Liver (tissue), 8 donors: ENCODE measurements at regions not wholly inside any gene's neighbourhood (a gene's known extent, or its start where the extent isn't known, plus 50 kb on each side); places are given as distances from the start of the nearest gene placed in this dataset.

ENCODE experiments used
- DNase-seq: peaks from one replicate; pipeline ENCODE4 v3.0.0-alpha.2; 2017; ENCODE audit warnings: low spot score
- H3K27ac ChIP-seq, 2 donors: one replicate each; pipeline ENCODE4 v1.7.0; 2013; ENCODE audit warnings: inconsistent platforms in 2 of 2, low read length in 2 of 2, control low read depth in 1 of 2, low read depth in 1 of 2, mild to moderate bottlenecking in 1 of 2
- H3K27me3 ChIP-seq, 4 donors: one replicate each; pipeline versions ENCODE4 v1.6.1 to v1.7.0; 2013; ENCODE audit warnings: low read length in 3 of 4, inconsistent platforms in 1 of 4, mild to moderate bottlenecking in 1 of 4, moderate library complexity in 1 of 4; ENCODE audit not compliant: control insufficient read depth in 4 of 4, insufficient read depth in 4 of 4
- H3K36me3 ChIP-seq, 4 donors: one replicate each; pipeline versions ENCODE4 v1.6.1 to v1.7.0; 2013; ENCODE audit warnings: low read length in 3 of 4, mild to moderate bottlenecking in 3 of 4, low read depth in 1 of 4, moderate library complexity in 1 of 4; ENCODE audit not compliant: control insufficient read depth in 4 of 4, insufficient read depth in 3 of 4
- H3K4me1 ChIP-seq, 4 donors: one replicate each; pipeline versions ENCODE4 v1.6.1 to v1.7.0; 2013; ENCODE audit warnings: low read length in 3 of 4, mild to moderate bottlenecking in 3 of 4, moderate library complexity in 1 of 4; ENCODE audit not compliant: control insufficient read depth in 4 of 4, insufficient read depth in 4 of 4
- H3K4me3 ChIP-seq, 3 donors: one replicate each; pipeline versions ENCODE4 v1.6.1 to v1.7.0; 2013; ENCODE audit warnings: low read length in 3 of 3, control low read depth in 1 of 3, low read depth in 1 of 3, mild to moderate bottlenecking in 1 of 3
- H3K9ac ChIP-seq, 2 donors: one replicate each; pipeline ENCODE4 v1.7.0; 2013; ENCODE audit warnings: low read length in 2 of 2, mild to moderate bottlenecking in 2 of 2, moderate library complexity in 2 of 2, control low read depth in 1 of 2, low read depth in 1 of 2
- H3K9me3 ChIP-seq, 4 donors: one replicate each; pipeline versions ENCODE4 v1.6.1 to v1.7.0; 2013; ENCODE audit warnings: low read length in 3 of 4; ENCODE audit not compliant: control insufficient read depth in 4 of 4
- ATF3 ChIP-seq: IDR thresholded peaks from 2 replicates; pipeline ENCODE4 v1.6.1; 2016; ENCODE audit warnings: antibody characterized with exemption
- EGR1 ChIP-seq, 2 donors: IDR thresholded peaks; 2 replicates each; pipeline ENCODE4 v1.6.1; 2016 to 2018; ENCODE audit warnings: antibody characterized with exemption in 2 of 2, low read depth in 2 of 2
- FOXA1 ChIP-seq: IDR thresholded peaks from 2 replicates; pipeline ENCODE4 v1.6.1; 2016; ENCODE audit warnings: antibody characterized with exemption
- FOXA2 ChIP-seq: IDR thresholded peaks from 2 replicates; pipeline ENCODE4 v1.6.1; 2016; ENCODE audit warnings: antibody characterized with exemption
- GABPA ChIP-seq, 2 donors: IDR thresholded peaks in 1 of 2; conservative IDR thresholded peaks in 1 of 2; 2 replicates each; pipeline ENCODE4 v1.6.1; 2016; ENCODE audit warnings: antibody characterized with exemption in 2 of 2, mild to moderate bottlenecking in 1 of 2, moderate library complexity in 1 of 2
- HNF4A ChIP-seq, 2 donors: conservative IDR thresholded peaks; 2 replicates each; pipeline ENCODE4 v1.6.1; 2016; ENCODE audit warnings: antibody characterized with exemption in 2 of 2, mild to moderate bottlenecking in 2 of 2
- HNF4G ChIP-seq: IDR thresholded peaks from 2 replicates; pipeline ENCODE4 v1.6.1; 2016; ENCODE audit warnings: antibody characterized with exemption
- JUND ChIP-seq, 2 donors: IDR thresholded peaks; 2 replicates each; pipeline ENCODE4 v1.6.1; 2016; ENCODE audit warnings: antibody characterized with exemption in 2 of 2
- MAX ChIP-seq: IDR thresholded peaks from 2 replicates; pipeline ENCODE4 v1.6.1; 2016; ENCODE audit warnings: antibody characterized with exemption
- NR2F2 ChIP-seq: IDR thresholded peaks from 2 replicates; pipeline ENCODE4 v1.6.1; 2016; ENCODE audit warnings: antibody characterized with exemption
- RAD21 ChIP-seq, 2 donors: IDR thresholded peaks; 2 replicates each; pipeline ENCODE4 v1.6.1; 2016; ENCODE audit warnings: antibody characterized with exemption in 2 of 2, mild to moderate bottlenecking in 2 of 2
- RXRA ChIP-seq, 2 donors: IDR thresholded peaks; 2 replicates each; pipeline ENCODE4 v1.6.1; 2017 to 2018; ENCODE audit warnings: antibody characterized with exemption in 2 of 2, mild to moderate bottlenecking in 1 of 2
- SP1 ChIP-seq: IDR thresholded peaks from 2 replicates; pipeline ENCODE4 v1.6.1; 2018; ENCODE audit warnings: antibody characterized with exemption, mild to moderate bottlenecking
- TAF1 ChIP-seq: conservative IDR thresholded peaks from 2 replicates; pipeline ENCODE4 v1.6.1; 2016; ENCODE audit warnings: antibody characterized with exemption, mild to moderate bottlenecking
- YY1 ChIP-seq: IDR thresholded peaks from 2 replicates; pipeline ENCODE4 v1.6.1; 2016; ENCODE audit warnings: antibody characterized with exemption, mild to moderate bottlenecking
- WGBS: extraction: QIAGEN DNeasy Blood & Tissue Kit; methylation state at CpG from one replicate; pipeline ENCODE4 v1.1.7; 2013; 5-methylcytosine and 5-hydroxymethylcytosine counted together
- TF ChIP-seq, protein P1 (sequence below): IDR thresholded peaks from 2 replicates; pipeline ENCODE4 v1.6.1; 2016; ENCODE audit warnings: antibody characterized with exemption, mild to moderate bottlenecking
- TF ChIP-seq, protein P2 (sequence below): IDR thresholded peaks from 2 replicates; pipeline ENCODE4 v1.6.1; 2016; ENCODE audit warnings: antibody characterized with exemption
- TF ChIP-seq, protein P3 (sequence below): fragments of 150-350 bp; IDR thresholded peaks from 2 replicates; pipeline ENCODE4 v1.5.1; 2017; ENCODE audit warnings: improper control_type of control experiment, low read depth, low read length; ENCODE audit not compliant: missing input control
- donor health status: healthy.
- donor health status: healthy.
- donor health status: healthy.
- donor health status: healthy.
- donor health status: healthy.

- TF ChIP-seq, protein P1, sequence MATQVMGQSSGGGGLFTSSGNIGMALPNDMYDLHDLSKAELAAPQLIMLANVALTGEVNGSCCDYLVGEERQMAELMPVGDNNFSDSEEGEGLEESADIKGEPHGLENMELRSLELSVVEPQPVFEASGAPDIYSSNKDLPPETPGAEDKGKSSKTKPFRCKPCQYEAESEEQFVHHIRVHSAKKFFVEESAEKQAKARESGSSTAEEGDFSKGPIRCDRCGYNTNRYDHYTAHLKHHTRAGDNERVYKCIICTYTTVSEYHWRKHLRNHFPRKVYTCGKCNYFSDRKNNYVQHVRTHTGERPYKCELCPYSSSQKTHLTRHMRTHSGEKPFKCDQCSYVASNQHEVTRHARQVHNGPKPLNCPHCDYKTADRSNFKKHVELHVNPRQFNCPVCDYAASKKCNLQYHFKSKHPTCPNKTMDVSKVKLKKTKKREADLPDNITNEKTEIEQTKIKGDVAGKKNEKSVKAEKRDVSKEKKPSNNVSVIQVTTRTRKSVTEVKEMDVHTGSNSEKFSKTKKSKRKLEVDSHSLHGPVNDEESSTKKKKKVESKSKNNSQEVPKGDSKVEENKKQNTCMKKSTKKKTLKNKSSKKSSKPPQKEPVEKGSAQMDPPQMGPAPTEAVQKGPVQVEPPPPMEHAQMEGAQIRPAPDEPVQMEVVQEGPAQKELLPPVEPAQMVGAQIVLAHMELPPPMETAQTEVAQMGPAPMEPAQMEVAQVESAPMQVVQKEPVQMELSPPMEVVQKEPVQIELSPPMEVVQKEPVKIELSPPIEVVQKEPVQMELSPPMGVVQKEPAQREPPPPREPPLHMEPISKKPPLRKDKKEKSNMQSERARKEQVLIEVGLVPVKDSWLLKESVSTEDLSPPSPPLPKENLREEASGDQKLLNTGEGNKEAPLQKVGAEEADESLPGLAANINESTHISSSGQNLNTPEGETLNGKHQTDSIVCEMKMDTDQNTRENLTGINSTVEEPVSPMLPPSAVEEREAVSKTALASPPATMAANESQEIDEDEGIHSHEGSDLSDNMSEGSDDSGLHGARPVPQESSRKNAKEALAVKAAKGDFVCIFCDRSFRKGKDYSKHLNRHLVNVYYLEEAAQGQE = no peak
- no peak for TF ChIP-seq FOXA1
- no peak for TF ChIP-seq JUND (IDR thresholded peaks at IDR 0.05)
- no peak for TF ChIP-seq NR2F2
Observed at GRCh38 chr18:21998486-21998885, 170.9 kb upstream of the GATA6 start (continued).

- peaks cover 0 to 9% (median 1%) of the 10 kb centered on the region in 4 donors for H3K4me1 ChIP-seq
- 74% methylated on average over 25 of the region's 25 CpGs for WGBS
- no peak overlapping the region for H3K9ac ChIP-seq
- no peaks in the 10 kb centered on the region for H3K36me3 ChIP-seq
- no peak overlapping the region for H3K27ac ChIP-seq
- no peak for DNase-seq
- no peaks in the 10 kb centered on the region for H3K27me3 ChIP-seq
- H3K9me3 ChIP-seq = no peaks in the 10 kb centered on the region
- TF ChIP-seq, protein P2, sequence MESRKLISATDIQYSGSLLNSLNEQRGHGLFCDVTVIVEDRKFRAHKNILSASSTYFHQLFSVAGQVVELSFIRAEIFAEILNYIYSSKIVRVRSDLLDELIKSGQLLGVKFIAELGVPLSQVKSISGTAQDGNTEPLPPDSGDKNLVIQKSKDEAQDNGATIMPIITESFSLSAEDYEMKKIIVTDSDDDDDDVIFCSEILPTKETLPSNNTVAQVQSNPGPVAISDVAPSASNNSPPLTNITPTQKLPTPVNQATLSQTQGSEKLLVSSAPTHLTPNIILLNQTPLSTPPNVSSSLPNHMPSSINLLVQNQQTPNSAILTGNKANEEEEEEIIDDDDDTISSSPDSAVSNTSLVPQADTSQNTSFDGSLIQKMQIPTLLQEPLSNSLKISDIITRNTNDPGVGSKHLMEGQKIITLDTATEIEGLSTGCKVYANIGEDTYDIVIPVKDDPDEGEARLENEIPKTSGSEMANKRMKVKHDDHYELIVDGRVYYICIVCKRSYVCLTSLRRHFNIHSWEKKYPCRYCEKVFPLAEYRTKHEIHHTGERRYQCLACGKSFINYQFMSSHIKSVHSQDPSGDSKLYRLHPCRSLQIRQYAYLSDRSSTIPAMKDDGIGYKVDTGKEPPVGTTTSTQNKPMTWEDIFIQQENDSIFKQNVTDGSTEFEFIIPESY = no peak
- no peak for TF ChIP-seq MAX
- no peak for TF ChIP-seq SP1
- TF ChIP-seq, protein P1 = no peak
- TF ChIP-seq ATF3 = no peak
- TF ChIP-seq FOXA2 = no peak
- no peak for TF ChIP-seq HNF4A (conservative IDR thresholded peaks at IDR 0.05)
- no peak for TF ChIP-seq NR2F2
- TF ChIP-seq EGR1 (IDR thresholded peaks at IDR 0.05; ENCODE audit: low read depth in 2 of 2) = no peak
- TF ChIP-seq HNF4G = no peak
- no peak for TF ChIP-seq FOXA1
- TF ChIP-seq GABPA (IDR thresholded peaks at IDR 0.05 in 1 of 2, conservative IDR thresholded peaks at IDR 0.05 in 1 of 2) = no peak
- no peak for TF ChIP-seq RXRA (IDR thresholded peaks at IDR 0.05)
- TF ChIP-seq JUND (IDR thresholded peaks at IDR 0.05) = no peak
- TF ChIP-seq, protein P3, sequence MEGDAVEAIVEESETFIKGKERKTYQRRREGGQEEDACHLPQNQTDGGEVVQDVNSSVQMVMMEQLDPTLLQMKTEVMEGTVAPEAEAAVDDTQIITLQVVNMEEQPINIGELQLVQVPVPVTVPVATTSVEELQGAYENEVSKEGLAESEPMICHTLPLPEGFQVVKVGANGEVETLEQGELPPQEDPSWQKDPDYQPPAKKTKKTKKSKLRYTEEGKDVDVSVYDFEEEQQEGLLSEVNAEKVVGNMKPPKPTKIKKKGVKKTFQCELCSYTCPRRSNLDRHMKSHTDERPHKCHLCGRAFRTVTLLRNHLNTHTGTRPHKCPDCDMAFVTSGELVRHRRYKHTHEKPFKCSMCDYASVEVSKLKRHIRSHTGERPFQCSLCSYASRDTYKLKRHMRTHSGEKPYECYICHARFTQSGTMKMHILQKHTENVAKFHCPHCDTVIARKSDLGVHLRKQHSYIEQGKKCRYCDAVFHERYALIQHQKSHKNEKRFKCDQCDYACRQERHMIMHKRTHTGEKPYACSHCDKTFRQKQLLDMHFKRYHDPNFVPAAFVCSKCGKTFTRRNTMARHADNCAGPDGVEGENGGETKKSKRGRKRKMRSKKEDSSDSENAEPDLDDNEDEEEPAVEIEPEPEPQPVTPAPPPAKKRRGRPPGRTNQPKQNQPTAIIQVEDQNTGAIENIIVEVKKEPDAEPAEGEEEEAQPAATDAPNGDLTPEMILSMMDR = no peak
- no peak for TF ChIP-seq TAF1
- no peak for TF ChIP-seq YY1
- TF ChIP-seq RAD21 (IDR thresholded peaks at IDR 0.05) = no peak
- no peak overlapping the region for H3K4me3 ChIP-seq
Observed at GRCh38 chr18:22001912-22002487, 167.4 kb upstream of the GATA6 start.
